GM23248 (cell line): ENCODE measurements at regions not wholly inside any gene's neighbourhood (a gene's known extent, or its start where the extent isn't known, plus 50 kb on each side); places are given as distances from the start of the nearest gene placed in this dataset.

Source experiments
- EZH2 ChIP-seq: fragments of 200-600 bp; sonication (generic); IDR thresholded peaks from 2 replicates; pipeline ENCODE4 v1.6.1; 2018; ENCODE audit warnings: antibody characterized with exemption, mild to moderate bottlenecking; ENCODE audit not compliant: insufficient read depth, poor library complexity, severe bottlenecking
- EZH2phosphoT487 ChIP-seq: fragments of 200-600 bp; sonication (generic); IDR thresholded peaks from 2 replicates; pipeline ENCODE4 v1.6.1; 2018; ENCODE audit warnings: antibody characterized with exemption, moderate library complexity, mild to moderate bottlenecking, low read depth; ENCODE audit not compliant: insufficient read depth

- TF ChIP-seq EZH2phosphoT487 (no peak), EZH2 (no peak)
Observed at GRCh38 chr2:236706288-236706687, 136.7 kb downstream of the ACKR3 start.
